Calu3 (cell line): ENCODE measurements at regions not wholly inside any gene's neighbourhood (a gene's known extent, or its start where the extent isn't known, plus 50 kb on each side); places are given as distances from the start of the nearest gene placed in this dataset.

ENCODE experiments used
- BruUV-seq: library from RNA; stranded (reverse); fragments of 400-500 nt; replicated peaks from 2 replicates; lab custom pipeline; 2021; lab: Mats Ljungman, UMichigan
- CTCF ChIA-PET: fragments of 300-600 bp; sonication (Branson Sonifier 250); formaldehyde crosslinking; loops from one replicate; lab custom pipeline; 2022; ENCODE audit warnings: antibody characterized with exemption; lab: Charles Lee
- DNase-seq: peaks from one replicate; pipeline ENCODE4 v3.0.0; 2022
- H3K27ac Mint-ChIP-seq: one replicate; pipeline ENCODE4 v1.8.0; 2022; ENCODE audit warnings: mixed read lengths; ENCODE audit not compliant: unreplicated experiment
- H3K27me3 Mint-ChIP-seq: one replicate; pipeline ENCODE4 v1.8.0; 2022; ENCODE audit warnings: mixed read lengths; ENCODE audit not compliant: unreplicated experiment
- H3K36me3 Mint-ChIP-seq: one replicate; pipeline ENCODE4 v1.8.0; 2022; ENCODE audit warnings: mild to moderate bottlenecking, moderate library complexity, mixed read lengths; ENCODE audit not compliant: insufficient read depth, unreplicated experiment
- H3K4me1 Mint-ChIP-seq: one replicate; pipeline ENCODE4 v1.8.0; 2022; ENCODE audit warnings: mild to moderate bottlenecking, low read depth, mixed read lengths; ENCODE audit not compliant: unreplicated experiment
- H3K4me3 Mint-ChIP-seq: one replicate; pipeline ENCODE4 v1.8.0; 2022; ENCODE audit warnings: mild to moderate bottlenecking, low read depth, moderate library complexity, mixed read lengths; ENCODE audit not compliant: unreplicated experiment
- H3K9me3 Mint-ChIP-seq: one replicate; pipeline ENCODE4 v1.8.0; 2022; ENCODE audit warnings: low read depth, mixed read lengths; ENCODE audit not compliant: unreplicated experiment
- intact Hi-C: fragments of 100-400 bp; cut with micrococcal nuclease; formaldehyde crosslinking; loops from one replicate; pipeline ENCODE4 v1.10.0; 2022; ENCODE audit not compliant: unreplicated experiment
- TF ChIP-seq, protein P1 (sequence below): fragments of 200-600 bp; IDR thresholded peaks from one replicate; pipeline ENCODE4 v1.8.0; 2022; ENCODE audit warnings: antibody characterized with exemption; ENCODE audit not compliant: unreplicated experiment

GRCh38 chr3:31278532-31278931 is 254.2 kb upstream of the STT3B start:
- H3K4me3 Mint-ChIP-seq, result no peak overlapping the region
- H3K27ac Mint-ChIP-seq, result no peak overlapping the region
- intact Hi-C loops, result loop anchor here (10.0 kb wide), 1 partner anchor 104 kb away; no protein-coding TSS in a partner anchor
- CTCF ChIA-PET, result interaction anchor here (0.7 kb wide), 1 partner anchor 1107 kb away, joined by 3 read pairs; no protein-coding TSS in a partner anchor
- H3K27me3 Mint-ChIP-seq, result no peaks in the 10 kb centered on the region
- TF ChIP-seq, protein P1, sequence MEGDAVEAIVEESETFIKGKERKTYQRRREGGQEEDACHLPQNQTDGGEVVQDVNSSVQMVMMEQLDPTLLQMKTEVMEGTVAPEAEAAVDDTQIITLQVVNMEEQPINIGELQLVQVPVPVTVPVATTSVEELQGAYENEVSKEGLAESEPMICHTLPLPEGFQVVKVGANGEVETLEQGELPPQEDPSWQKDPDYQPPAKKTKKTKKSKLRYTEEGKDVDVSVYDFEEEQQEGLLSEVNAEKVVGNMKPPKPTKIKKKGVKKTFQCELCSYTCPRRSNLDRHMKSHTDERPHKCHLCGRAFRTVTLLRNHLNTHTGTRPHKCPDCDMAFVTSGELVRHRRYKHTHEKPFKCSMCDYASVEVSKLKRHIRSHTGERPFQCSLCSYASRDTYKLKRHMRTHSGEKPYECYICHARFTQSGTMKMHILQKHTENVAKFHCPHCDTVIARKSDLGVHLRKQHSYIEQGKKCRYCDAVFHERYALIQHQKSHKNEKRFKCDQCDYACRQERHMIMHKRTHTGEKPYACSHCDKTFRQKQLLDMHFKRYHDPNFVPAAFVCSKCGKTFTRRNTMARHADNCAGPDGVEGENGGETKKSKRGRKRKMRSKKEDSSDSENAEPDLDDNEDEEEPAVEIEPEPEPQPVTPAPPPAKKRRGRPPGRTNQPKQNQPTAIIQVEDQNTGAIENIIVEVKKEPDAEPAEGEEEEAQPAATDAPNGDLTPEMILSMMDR, result no peak
- no peak for DNase-seq
- no peaks in the 10 kb centered on the region for H3K36me3 Mint-ChIP-seq
- H3K9me3 Mint-ChIP-seq, result no peaks in the 10 kb centered on the region
- peaks cover 25% of the 10 kb centered on the region for H3K4me1 Mint-ChIP-seq
- no TSS peak for BruUV-seq

GRCh38 chr3:31284776-31285175 is 247.9 kb upstream of the STT3B start:
- no peak overlapping the region for H3K4me3 Mint-ChIP-seq
- TF ChIP-seq, protein P1, result no peak
- DNase-seq, result no peak
- H3K27me3 Mint-ChIP-seq, result no peaks in the 10 kb centered on the region
- peaks cover 35% of the 10 kb centered on the region for H3K4me1 Mint-ChIP-seq
- intact Hi-C loops, result loop anchor here (5.0 kb wide), 1 partner anchor 248 kb away; the partner anchor contains the start of gene STT3B
- no peaks in the 10 kb centered on the region for H3K9me3 Mint-ChIP-seq
- no peak overlapping the region for H3K27ac Mint-ChIP-seq
- peaks cover 6% of the 10 kb centered on the region for H3K36me3 Mint-ChIP-seq
- BruUV-seq, result no TSS peak
- CTCF ChIA-PET, result interaction anchor here (0.7 kb wide), 2 partner anchors 97 to 108 kb away, joined by 3 to 16 read pairs; no protein-coding TSS in a partner anchor

DNA sequence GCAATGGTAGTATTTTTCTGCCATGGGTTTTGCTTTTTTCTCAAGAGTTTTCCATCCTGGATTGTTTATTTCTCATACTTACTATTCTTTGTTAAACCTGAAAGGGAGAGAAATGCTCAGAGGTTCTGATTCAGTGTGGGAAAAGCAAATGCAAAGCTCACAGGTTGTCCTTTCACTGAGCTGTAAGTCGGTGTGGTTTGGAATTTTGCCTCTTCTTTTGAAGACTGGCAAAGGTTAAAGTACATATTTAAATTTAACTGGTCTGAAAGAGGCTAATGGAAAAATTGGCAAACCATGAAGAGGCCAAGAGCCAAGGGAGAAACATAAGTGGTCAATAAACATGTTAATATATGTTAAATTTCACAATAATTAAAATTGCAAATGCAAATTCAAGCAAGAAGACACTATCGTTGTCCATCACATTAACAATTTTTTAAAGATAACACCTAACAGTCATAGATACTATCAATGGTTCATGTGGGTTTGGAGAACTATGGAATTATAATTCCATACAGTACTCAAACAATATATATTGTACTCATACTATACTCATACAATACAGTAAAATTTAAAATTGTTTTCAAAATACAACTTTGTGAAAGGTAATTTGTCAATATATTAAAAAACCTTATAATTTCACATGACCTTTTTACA is 246.8 kb upstream of the STT3B start:
- CTCF ChIA-PET, result interaction anchor here (0.7 kb wide), 1 partner anchor 29 kb away, joined by 3 read pairs; no protein-coding TSS in a partner anchor
- Mint-ChIP-seq H3K27ac (no peak overlapping the region), H3K9me3 (no peaks in the 10 kb centered on the region), H3K4me3 (no peak overlapping the region), H3K27me3 (no peaks in the 10 kb centered on the region), H3K4me1 (peaks cover 47% of the 10 kb centered on the region), H3K36me3 (peaks cover 6% of the 10 kb centered on the region)
- intact Hi-C loops, result loop anchor here (5.0 kb wide), 1 partner anchor 246 kb away; the partner anchor contains the start of gene STT3B
- no TSS peak for BruUV-seq
- TF ChIP-seq, protein P1, result no peak
- DNase-seq, result no peak

DNA sequence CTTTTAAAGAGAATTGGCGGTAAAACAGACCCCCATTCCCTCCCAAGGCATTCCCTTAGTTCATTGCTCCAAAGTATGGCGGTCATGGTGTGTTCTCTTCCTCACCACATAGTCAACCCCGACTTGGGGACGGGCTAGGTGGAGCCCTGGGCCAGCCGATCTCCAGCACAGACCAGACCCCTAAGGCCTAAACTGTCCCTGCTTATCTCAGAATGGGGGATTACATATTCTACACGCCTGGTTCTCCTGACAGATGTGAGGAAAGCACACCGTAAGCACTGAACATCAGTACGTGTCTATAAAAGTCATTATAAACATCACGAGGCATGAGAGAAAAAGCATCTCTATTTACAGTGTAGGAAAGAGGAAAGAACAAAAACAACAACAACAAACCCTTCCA is 244.5 kb upstream of the STT3B start:
- Mint-ChIP-seq H3K4me1 (peaks cover 54% of the 10 kb centered on the region), H3K36me3 (peaks cover 6% of the 10 kb centered on the region), H3K27me3 (no peaks in the 10 kb centered on the region), H3K27ac (peak overlapping the region; percentile 39), H3K4me3 (no peak overlapping the region), H3K9me3 (no peaks in the 10 kb centered on the region)
- TF ChIP-seq, protein P1, result no peak
- CTCF ChIA-PET, result interaction anchor here (1.2 kb wide), 1 partner anchor 244 kb away, joined by 4 read pairs; the partner anchor contains the start of gene STT3B
- DNase-seq, result no peak
- intact Hi-C loops, result loop anchor here (5.0 kb wide), 1 partner anchor 244 kb away; the partner anchor contains the start of gene STT3B
- no TSS peak for BruUV-seq
